ENCODE measurements at regions not wholly inside any gene's neighbourhood (a gene's known extent, or its start where the extent isn't known, plus 50 kb on each side); places are given as distances from the start of the nearest gene placed in this dataset.

- no peak for FAIRE-seq
Observed at GRCh38 chr13:53844473-53845146, 816.0 kb downstream of the OLFM4 start.

GRCh38 chr13:53847502-53847901 lies 818.9 kb downstream of the OLFM4 start:
- no peaks in the 10 kb centered on the region for H3K36me3 ChIP-seq (ENCODE audit: control insufficient read depth, insufficient read depth, low read length)
- H3K27me3 ChIP-seq (ENCODE audit: control insufficient read depth, insufficient read depth, low read length) = no peaks in the 10 kb centered on the region
- TF ChIP-seq CTCF (IDR thresholded peaks at IDR 0.05; ENCODE audit: insufficient read depth, low read length, severe bottlenecking) = no peak
- DNase-seq (ENCODE audit: low read depth) (no peak), FAIRE-seq (no peak)
- H3K4me3 ChIP-seq (ENCODE audit: low read depth, low read length) = no peak overlapping the region

More at GRCh38 chr13:53844473-53845146, 816.0 kb downstream of the OLFM4 start:
- H3K27me3 ChIP-seq (ENCODE audit: control insufficient read depth, insufficient read depth, low read length) = no peaks in the 10 kb centered on the region
- no peaks in the 10 kb centered on the region for H3K36me3 ChIP-seq (ENCODE audit: control insufficient read depth, insufficient read depth, low read length)
- no peak overlapping the region for H3K4me3 ChIP-seq (ENCODE audit: low read depth, low read length)
- no peak for DNase-seq (ENCODE audit: low read depth)
- no peak for TF ChIP-seq CTCF (IDR thresholded peaks at IDR 0.05; ENCODE audit: insufficient read depth, low read length, severe bottlenecking)

GRCh38 chr13:53848366-53848961 lies 819.9 kb downstream of the OLFM4 start:
- Histone ChIP-seq H3K27me3 (ENCODE audit: control insufficient read depth, insufficient read depth, low read length) (no peaks in the 10 kb centered on the region), H3K4me3 (ENCODE audit: low read depth, low read length) (no peak overlapping the region), H3K36me3 (ENCODE audit: control insufficient read depth, insufficient read depth, low read length) (no peaks in the 10 kb centered on the region)
- TF ChIP-seq CTCF (IDR thresholded peaks at IDR 0.05; ENCODE audit: insufficient read depth, low read length, severe bottlenecking) = no peak
- no peak for FAIRE-seq
- no peak for DNase-seq (ENCODE audit: low read depth)

- DNase-seq (ENCODE audit: low read depth) (no peak), FAIRE-seq (no peak)
- no peak overlapping the region for H3K4me3 ChIP-seq (ENCODE audit: low read depth, low read length)
- no peaks in the 10 kb centered on the region for H3K27me3 ChIP-seq (ENCODE audit: control insufficient read depth, insufficient read depth, low read length)
- no peak for TF ChIP-seq CTCF (IDR thresholded peaks at IDR 0.05; ENCODE audit: insufficient read depth, low read length, severe bottlenecking)
- H3K36me3 ChIP-seq (ENCODE audit: control insufficient read depth, insufficient read depth, low read length) = no peaks in the 10 kb centered on the region
Observed at GRCh38 chr13:53854321-53854720, 825.7 kb downstream of the OLFM4 start.

GRCh38 chr13:53856573-53857195 lies 828.1 kb downstream of the OLFM4 start:
- Histone ChIP-seq H3K36me3 (ENCODE audit: control insufficient read depth, insufficient read depth, low read length) (no peaks in the 10 kb centered on the region), H3K27me3 (ENCODE audit: control insufficient read depth, insufficient read depth, low read length) (no peaks in the 10 kb centered on the region), H3K4me3 (ENCODE audit: low read depth, low read length) (no peak overlapping the region)
- no peak for FAIRE-seq
- TF ChIP-seq CTCF (IDR thresholded peaks at IDR 0.05; ENCODE audit: insufficient read depth, low read length, severe bottlenecking) = no peak
- no peak for DNase-seq (ENCODE audit: low read depth)

Measured in bronchial epithelial cell (primary cell).